SK-N-DZ (cell line): ENCODE measurements at regions not wholly inside any gene's neighbourhood (a gene's known extent, or its start where the extent isn't known, plus 50 kb on each side); places are given as distances from the start of the nearest gene placed in this dataset.

Experiments used
- DNase-seq: peaks from one replicate; pipeline ENCODE4 v3.0.0-alpha.2; 2015; ENCODE audit warnings: low spot score

- peak; percentile 59 for DNase-seq
Observed at GRCh38 chr16:79717333-79718137, 117.0 kb upstream of the MAF start.

- DNase-seq: peak; percentile 41
Observed at GRCh38 chr16:79716645-79717332, 116.3 kb upstream of the MAF start.

- no peak for DNase-seq
Observed at GRCh38 chr16:79715061-79715460, 114.5 kb upstream of the MAF start.

GRCh38 chr16:79714440-79714839 is 113.9 kb upstream of the MAF start:
- DNase-seq: no peak

GRCh38 chr16:79713609-79714309 is 113.2 kb upstream of the MAF start:
- no peak for DNase-seq

GRCh38 chr16:79712276-79712675 is 111.7 kb upstream of the MAF start:
- DNase-seq: no peak

GRCh38 chr16:79707876-79708275 is 107.3 kb upstream of the MAF start:
- DNase-seq: no peak

- no peak for DNase-seq
Observed at GRCh38 chr16:79703066-79703465, 102.5 kb upstream of the MAF start.

- no peak for DNase-seq
Observed at GRCh38 chr16:79698341-79698753, 97.8 kb upstream of the MAF start.

GRCh38 chr16:79697562-79698112 is 97.1 kb upstream of the MAF start:
- no peak for DNase-seq

GRCh38 chr16:79691007-79691406 is 90.5 kb upstream of the MAF start:
- no peak for DNase-seq

- DNase-seq: no peak
Observed at GRCh38 chr16:79690159-79690558, 89.6 kb upstream of the MAF start.

- DNase-seq: no peak
Observed at GRCh38 chr16:79687249-79688130, 87.0 kb upstream of the MAF start.

GRCh38 chr16:79685871-79686270 is 85.3 kb upstream of the MAF start:
- no peak for DNase-seq

- no peak for DNase-seq
Observed at GRCh38 chr16:79679334-79679733, 78.8 kb upstream of the MAF start.

- DNase-seq: no peak
Observed at GRCh38 chr16:79677799-79678530, 77.4 kb upstream of the MAF start.

GRCh38 chr16:79673635-79674034 is 73.1 kb upstream of the MAF start:
- no peak for DNase-seq

- no peak for DNase-seq
Observed at GRCh38 chr16:79672524-79672923, 72.0 kb upstream of the MAF start.

- DNase-seq: no peak
Observed at GRCh38 chr16:79668502-79668901, 68.0 kb upstream of the MAF start.

GRCh38 chr16:79665970-79666369 is 65.4 kb upstream of the MAF start:
- DNase-seq: no peak

- no peak for DNase-seq
Observed at GRCh38 chr16:79664407-79664806, 63.9 kb upstream of the MAF start.
